Testis (tissue), 2 donors: ENCODE measurements at regions not wholly inside any gene's neighbourhood (a gene's known extent, or its start where the extent isn't known, plus 50 kb on each side); places are given as distances from the start of the nearest gene placed in this dataset.

ENCODE experiments used
- DNase-seq: peaks from one replicate; pipeline ENCODE4 v3.0.0-alpha.2; 2019
- H3K27ac ChIP-seq, 2 donors: fragments of 200-600 bp; sonication (generic); one replicate each; pipeline ENCODE4 v1.5.1; 2019
- H3K27me3 ChIP-seq: fragments of 200-600 bp; sonication (generic); one replicate; pipeline ENCODE4 v1.5.1; 2019
- H3K36me3 ChIP-seq: fragments of 200-600 bp; sonication (generic); one replicate; pipeline ENCODE4 v1.5.1; 2017; ENCODE audit warnings: low read depth; ENCODE audit errors: missing control alignments
- H3K4me1 ChIP-seq: fragments of 200-600 bp; sonication (generic); one replicate; pipeline ENCODE4 v1.5.1; 2019
- H3K4me3 ChIP-seq, 2 donors: fragments of 200-600 bp; sonication (generic); one replicate each; pipeline ENCODE4 v1.5.1; 2017 to 2019
- H3K9me3 ChIP-seq: fragments of 200-600 bp; sonication (generic); one replicate; pipeline ENCODE4 v1.5.1; 2017
- POLR2A ChIP-seq: fragments of 450-650 bp; IDR thresholded peaks from one replicate; pipeline ENCODE4 v1.6.1; 2017; ENCODE audit warnings: antibody characterized with exemption, mild to moderate bottlenecking, moderate library complexity
- WGBS, 2 donors: methylation state at CpG; one replicate each; pipeline ENCODE4 v1.1.5; 2018; 5-methylcytosine and 5-hydroxymethylcytosine counted together
- intact Hi-C: fragments of 100-400 bp; cut with DNase I; formaldehyde crosslinking; loops from one replicate; pipeline ENCODE4 v1.15.1; 2023; ENCODE audit warnings: low total_unique reads
- TF ChIP-seq, protein P1 (sequence below), 3 experiments: fragments of 450-650 bp in 2 of 3; fragments of 200-600 bp in 1 of 3; sonication (generic) in 1 of 3; IDR thresholded peaks; one replicate each; pipeline ENCODE4 v1.5.1; 2016 to 2019; ENCODE audit warnings: antibody characterized with exemption in 3 of 3, mild to moderate bottlenecking in 2 of 3, moderate library complexity in 1 of 3

DNA sequence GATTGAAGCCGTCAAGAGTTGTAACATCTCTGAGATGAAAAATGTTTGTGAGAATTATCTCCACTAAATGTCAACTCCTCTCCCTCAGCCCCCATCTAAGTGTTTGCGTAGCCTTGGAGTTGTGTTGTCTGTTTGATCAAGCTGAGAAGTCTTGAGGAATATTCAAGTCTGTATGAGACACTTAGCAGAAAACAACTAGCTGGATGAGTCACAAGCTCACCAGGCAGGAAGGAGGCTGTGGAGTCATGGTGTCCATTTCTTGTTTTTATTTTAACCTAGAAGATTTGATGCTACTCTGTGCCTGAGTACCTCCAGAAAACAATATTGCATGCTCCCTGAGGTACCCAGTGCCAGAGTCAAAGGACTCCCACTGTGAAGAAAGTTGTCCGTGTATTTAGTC is 211.6 kb upstream of the PLXNA2 start:
- no peaks in the 10 kb centered on the region for H3K9me3 ChIP-seq
- H3K4me3 ChIP-seq: no peak overlapping the region
- TF ChIP-seq POLR2A: no peak
- TF ChIP-seq, protein P1, sequence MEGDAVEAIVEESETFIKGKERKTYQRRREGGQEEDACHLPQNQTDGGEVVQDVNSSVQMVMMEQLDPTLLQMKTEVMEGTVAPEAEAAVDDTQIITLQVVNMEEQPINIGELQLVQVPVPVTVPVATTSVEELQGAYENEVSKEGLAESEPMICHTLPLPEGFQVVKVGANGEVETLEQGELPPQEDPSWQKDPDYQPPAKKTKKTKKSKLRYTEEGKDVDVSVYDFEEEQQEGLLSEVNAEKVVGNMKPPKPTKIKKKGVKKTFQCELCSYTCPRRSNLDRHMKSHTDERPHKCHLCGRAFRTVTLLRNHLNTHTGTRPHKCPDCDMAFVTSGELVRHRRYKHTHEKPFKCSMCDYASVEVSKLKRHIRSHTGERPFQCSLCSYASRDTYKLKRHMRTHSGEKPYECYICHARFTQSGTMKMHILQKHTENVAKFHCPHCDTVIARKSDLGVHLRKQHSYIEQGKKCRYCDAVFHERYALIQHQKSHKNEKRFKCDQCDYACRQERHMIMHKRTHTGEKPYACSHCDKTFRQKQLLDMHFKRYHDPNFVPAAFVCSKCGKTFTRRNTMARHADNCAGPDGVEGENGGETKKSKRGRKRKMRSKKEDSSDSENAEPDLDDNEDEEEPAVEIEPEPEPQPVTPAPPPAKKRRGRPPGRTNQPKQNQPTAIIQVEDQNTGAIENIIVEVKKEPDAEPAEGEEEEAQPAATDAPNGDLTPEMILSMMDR (IDR thresholded peaks at IDR 0.05): no peak
- no peaks in the 10 kb centered on the region for H3K27me3 ChIP-seq
- no peaks in the 10 kb centered on the region for H3K4me1 ChIP-seq
- H3K36me3 ChIP-seq: no peaks in the 10 kb centered on the region
- H3K27ac ChIP-seq: no peak overlapping the region
- WGBS, 2 donors: 68 to 73% methylated on average over 3 of the region's 3 CpGs
- DNase-seq: no peak
- intact Hi-C loops: no loop called here

DNA sequence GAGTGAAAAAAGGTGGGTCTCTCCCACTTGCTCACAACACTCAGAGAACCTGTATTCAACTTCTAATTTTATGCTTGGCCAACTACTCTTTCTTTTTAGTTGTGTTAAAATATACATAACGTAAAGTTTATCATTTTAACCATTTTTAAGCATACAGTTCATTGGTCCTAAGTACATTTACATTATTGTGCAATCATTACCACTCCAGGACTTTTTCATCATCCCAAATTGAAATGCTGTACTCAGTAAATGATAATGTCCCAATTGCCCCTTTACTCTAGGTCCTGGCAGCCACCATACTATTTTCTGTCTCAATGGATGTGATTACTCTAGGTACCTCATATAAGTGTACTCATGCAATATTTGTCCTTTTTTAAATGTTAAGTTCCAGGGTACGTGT is 212.3 kb upstream of the PLXNA2 start:
- WGBS, 2 donors: 83 to 91% methylated on average over 2 of the region's 2 CpGs
- DNase-seq: no peak

GRCh38 chr1:208460823-208461222 is 216.6 kb upstream of the PLXNA2 start:
- Histone ChIP-seq H3K27ac (no peak overlapping the region), H3K36me3 (no peaks in the 10 kb centered on the region), H3K9me3 (no peaks in the 10 kb centered on the region), H3K4me3 (no peak overlapping the region), H3K27me3 (no peaks in the 10 kb centered on the region), H3K4me1 (no peaks in the 10 kb centered on the region)
- WGBS, 2 donors: 73 to 79% methylated on average over 3 of the region's 3 CpGs
- no peak for TF ChIP-seq POLR2A
- TF ChIP-seq, protein P1 (IDR thresholded peaks at IDR 0.05): no peak
- DNase-seq: no peak
- intact Hi-C loops: no loop called here

More for the DNA sequence above, 212.3 kb upstream of the PLXNA2 start:
- TF ChIP-seq POLR2A: no peak
- TF ChIP-seq, protein P1 (IDR thresholded peaks at IDR 0.05): no peak
- Histone ChIP-seq H3K27me3 (no peaks in the 10 kb centered on the region), H3K27ac (no peak overlapping the region), H3K9me3 (no peaks in the 10 kb centered on the region), H3K4me1 (no peaks in the 10 kb centered on the region), H3K36me3 (no peaks in the 10 kb centered on the region), H3K4me3 (no peak overlapping the region)
- intact Hi-C loops: no loop called here

DNA sequence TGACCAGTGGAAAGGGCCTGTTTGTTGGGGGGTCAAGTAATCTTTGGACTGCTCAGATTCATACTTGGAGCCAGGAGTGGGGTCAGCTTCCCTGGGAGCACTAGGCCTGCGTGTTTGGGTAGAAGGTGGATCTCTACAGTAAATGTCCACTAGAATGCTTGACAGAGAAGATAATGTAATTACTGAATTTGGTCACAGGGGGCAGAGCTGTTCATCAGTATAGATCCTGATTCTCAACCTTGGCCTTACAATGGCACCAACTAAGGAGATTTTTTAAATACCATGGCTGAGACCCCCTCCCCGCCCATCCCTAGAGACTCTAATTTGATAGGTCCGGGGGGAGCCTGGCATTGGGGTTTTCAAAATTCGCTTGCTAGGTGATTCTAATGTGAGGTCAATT is 217.5 kb upstream of the PLXNA2 start:
- intact Hi-C loops: no loop called here
- Histone ChIP-seq H3K27me3 (no peaks in the 10 kb centered on the region), H3K4me3 (no peak overlapping the region), H3K27ac (no peak overlapping the region), H3K4me1 (no peaks in the 10 kb centered on the region), H3K36me3 (no peaks in the 10 kb centered on the region), H3K9me3 (no peaks in the 10 kb centered on the region)
- no peak for DNase-seq
- TF ChIP-seq, protein P1 (IDR thresholded peaks at IDR 0.05): peak in 1 of 3 experiments; percentile 32
- TF ChIP-seq POLR2A: no peak
- WGBS, 2 donors: 80 to 92% methylated on average over 4 of the region's 4 CpGs

- intact Hi-C loops: no loop called here
- TF ChIP-seq POLR2A: no peak
- TF ChIP-seq, protein P1 (IDR thresholded peaks at IDR 0.05): no peak
- Histone ChIP-seq H3K36me3 (no peaks in the 10 kb centered on the region), H3K4me1 (no peaks in the 10 kb centered on the region), H3K9me3 (no peaks in the 10 kb centered on the region), H3K27ac (no peak overlapping the region), H3K4me3 (no peak overlapping the region), H3K27me3 (no peaks in the 10 kb centered on the region)
- WGBS, 2 donors: 79 to 84% methylated on average over 6 of the region's 6 CpGs
- DNase-seq: no peak
These were observed 218.6 kb upstream of the PLXNA2 start for GRCh38 chr1:208462761-208463160.
